Activated naive CD8-positive, alpha-beta T cell treated with anti-CD3 and anti-CD28 coated beads, Interleukin-2, amount 10 ng/mL, durations not matched to agents 7 days and 5 days (primary cell): ENCODE measurements at regions not wholly inside any gene's neighbourhood (a gene's known extent, or its start where the extent isn't known, plus 50 kb on each side); places are given as distances from the start of the nearest gene placed in this dataset.
"Not testable (repeated sequence)": the region's sequence is repeated elsewhere in the genome, so short reads cannot be mapped to it uniquely, and the experiment has no call there.

Experiments used
- ATAC-seq: fragments of 150-1000 bp; cut with Tn5 transposase; one replicate; pipeline ENCODE4 v1.10.0; 2021; ENCODE audit warnings: low read depth, moderate library complexity
- POLR2A ChIA-PET: fragments of 350-600 bp; sonication (Branson Sonifier 250); formaldehyde crosslinking; loops from one replicate; lab custom pipeline; 2021; ENCODE audit warnings: antibody characterized with exemption; lab: Charles Lee
- DNase-seq: peaks from one replicate; pipeline ENCODE4 v3.0.0; 2021
- H3K27ac Mint-ChIP-seq: one replicate; pipeline ENCODE4 v1.8.0; 2022; ENCODE audit warnings: mild to moderate bottlenecking, mixed read lengths
- H3K27me3 Mint-ChIP-seq: one replicate; pipeline ENCODE4 v1.8.0; 2022; ENCODE audit warnings: mild to moderate bottlenecking, moderate library complexity, mixed read lengths
- H3K36me3 Mint-ChIP-seq: one replicate; pipeline ENCODE4 v1.8.0; 2021; ENCODE audit warnings: mild to moderate bottlenecking, mixed read lengths
- H3K4me1 Mint-ChIP-seq: one replicate; pipeline ENCODE4 v1.8.0; 2021; ENCODE audit warnings: mixed read lengths
- H3K4me3 Mint-ChIP-seq: one replicate; pipeline ENCODE4 v1.8.0; 2022; ENCODE audit warnings: mild to moderate bottlenecking, moderate library complexity, mixed read lengths
- H3K9me3 Mint-ChIP-seq: one replicate; pipeline ENCODE4 v1.8.0; 2021; ENCODE audit warnings: mixed read lengths

- H3K27me3 Mint-ChIP-seq = peaks cover 2% of the 10 kb centered on the region
- H3K36me3 Mint-ChIP-seq = no peaks in the 10 kb centered on the region
- no peak overlapping the region for H3K4me3 Mint-ChIP-seq
- H3K27ac Mint-ChIP-seq = no peak overlapping the region
- no peak for DNase-seq
- ATAC-seq = no peak
- POLR2A ChIA-PET = no interaction called here
- no peaks in the 10 kb centered on the region for H3K9me3 Mint-ChIP-seq
- H3K4me1 Mint-ChIP-seq = no peaks in the 10 kb centered on the region
Observed at GRCh38 chr5:5765066-5765850, 342.8 kb downstream of the ICE1 start.

- DNase-seq (no peak), ATAC-seq (no peak)
- H3K27ac Mint-ChIP-seq = no peak overlapping the region
- H3K4me3 Mint-ChIP-seq = no peak overlapping the region
- POLR2A ChIA-PET = no interaction called here
- H3K9me3 Mint-ChIP-seq = no peaks in the 10 kb centered on the region
- H3K27me3 Mint-ChIP-seq = peaks cover 2% of the 10 kb centered on the region
- H3K36me3 Mint-ChIP-seq = no peaks in the 10 kb centered on the region
- no peaks in the 10 kb centered on the region for H3K4me1 Mint-ChIP-seq
Observed at GRCh38 chr5:5764246-5764645, 341.8 kb downstream of the ICE1 start.

- H3K27ac Mint-ChIP-seq = no peak overlapping the region
- no peaks in the 10 kb centered on the region for H3K4me1 Mint-ChIP-seq
- no peaks in the 10 kb centered on the region for H3K36me3 Mint-ChIP-seq
- no peak overlapping the region for H3K4me3 Mint-ChIP-seq
- no peaks in the 10 kb centered on the region for H3K9me3 Mint-ChIP-seq
- DNase-seq = no peak
- H3K27me3 Mint-ChIP-seq = peaks cover 2% of the 10 kb centered on the region
- no peak for ATAC-seq
- POLR2A ChIA-PET = no interaction called here
Observed at GRCh38 chr5:5756762-5757161, 334.3 kb downstream of the ICE1 start.

GRCh38 chr5:5755888-5756287, 333.4 kb downstream of the ICE1 start:
- no peaks in the 10 kb centered on the region for H3K9me3 Mint-ChIP-seq
- no peaks in the 10 kb centered on the region for H3K36me3 Mint-ChIP-seq
- POLR2A ChIA-PET = no interaction called here
- H3K27me3 Mint-ChIP-seq = no peaks in the 10 kb centered on the region
- no peak overlapping the region for H3K27ac Mint-ChIP-seq
- ATAC-seq (no peak), DNase-seq (no peak)
- no peak overlapping the region for H3K4me3 Mint-ChIP-seq
- H3K4me1 Mint-ChIP-seq = peaks cover 3% of the 10 kb centered on the region

GRCh38 chr5:5752844-5753243, 330.4 kb downstream of the ICE1 start:
- ATAC-seq (no peak), DNase-seq (no peak)
- Mint-ChIP-seq H3K27ac (no peak overlapping the region), H3K4me1 (peaks cover 3% of the 10 kb centered on the region), H3K4me3 (no peak overlapping the region), H3K36me3 (no peaks in the 10 kb centered on the region), H3K27me3 (no peaks in the 10 kb centered on the region), H3K9me3 (no peaks in the 10 kb centered on the region)
- POLR2A ChIA-PET = no interaction called here

- peaks cover under 1% of the 10 kb centered on the region for H3K9me3 Mint-ChIP-seq
- no peak for ATAC-seq
Observed at GRCh38 chr5:5751987-5752386, 329.5 kb downstream of the ICE1 start.

GRCh38 chr5:5751498-5751897, 329.0 kb downstream of the ICE1 start:
- POLR2A ChIA-PET = no interaction called here
- no peaks in the 10 kb centered on the region for H3K36me3 Mint-ChIP-seq
- H3K27me3 Mint-ChIP-seq = no peaks in the 10 kb centered on the region
- ATAC-seq (no peak), DNase-seq (no peak)
- H3K9me3 Mint-ChIP-seq = peaks cover 4% of the 10 kb centered on the region
- H3K4me1 Mint-ChIP-seq = peaks cover 3% of the 10 kb centered on the region
- no peak overlapping the region for H3K27ac Mint-ChIP-seq
- H3K4me3 Mint-ChIP-seq = no peak overlapping the region

More at GRCh38 chr5:5751987-5752386, 329.5 kb downstream of the ICE1 start:
- no peak overlapping the region for H3K27ac Mint-ChIP-seq
- H3K27me3 Mint-ChIP-seq = no peaks in the 10 kb centered on the region
- POLR2A ChIA-PET = no interaction called here
- no peak for DNase-seq
- H3K4me3 Mint-ChIP-seq = no peak overlapping the region
- H3K4me1 Mint-ChIP-seq = peaks cover 3% of the 10 kb centered on the region
- H3K36me3 Mint-ChIP-seq = no peaks in the 10 kb centered on the region

- Mint-ChIP-seq H3K4me3 (no peak overlapping the region), H3K27me3 (no peaks in the 10 kb centered on the region), H3K9me3 (peaks cover 10% of the 10 kb centered on the region), H3K4me1 (no peaks in the 10 kb centered on the region), H3K27ac (no peak overlapping the region), H3K36me3 (no peaks in the 10 kb centered on the region)
- POLR2A ChIA-PET = no interaction called here
- ATAC-seq = no peak
- no peak for DNase-seq
Observed at GRCh38 chr5:5741418-5741817, 318.9 kb downstream of the ICE1 start.

- Mint-ChIP-seq H3K27ac (no peak overlapping the region), H3K4me3 (no peak overlapping the region), H3K36me3 (no peaks in the 10 kb centered on the region), H3K4me1 (no peaks in the 10 kb centered on the region), H3K27me3 (no peaks in the 10 kb centered on the region), H3K9me3 (peaks cover 7% of the 10 kb centered on the region)
- DNase-seq (no peak), ATAC-seq (no peak)
- POLR2A ChIA-PET = no interaction called here
Observed at GRCh38 chr5:5739490-5739945, 317.0 kb downstream of the ICE1 start.

GRCh38 chr5:5738797-5739489, 316.5 kb downstream of the ICE1 start:
- POLR2A ChIA-PET = no interaction called here
- ATAC-seq (no peak), DNase-seq (no peak)
- no peaks in the 10 kb centered on the region for H3K4me1 Mint-ChIP-seq
- H3K4me3 Mint-ChIP-seq = no peak overlapping the region
- H3K9me3 Mint-ChIP-seq = peaks cover 6% of the 10 kb centered on the region
- H3K27ac Mint-ChIP-seq = no peak overlapping the region
- H3K36me3 Mint-ChIP-seq = no peaks in the 10 kb centered on the region
- no peaks in the 10 kb centered on the region for H3K27me3 Mint-ChIP-seq

GRCh38 chr5:5736007-5736406, 313.5 kb downstream of the ICE1 start:
- POLR2A ChIA-PET = no interaction called here
- Mint-ChIP-seq H3K27me3 (no peaks in the 10 kb centered on the region), H3K27ac (no peak overlapping the region), H3K9me3 (no peaks in the 10 kb centered on the region), H3K4me3 (no peak overlapping the region), H3K36me3 (no peaks in the 10 kb centered on the region), H3K4me1 (no peaks in the 10 kb centered on the region)
- no peak for ATAC-seq
- no peak for DNase-seq

GRCh38 chr5:5733058-5733457, 310.6 kb downstream of the ICE1 start:
- H3K27me3 Mint-ChIP-seq, H3K36me3 Mint-ChIP-seq, H3K4me3 Mint-ChIP-seq, H3K4me1 Mint-ChIP-seq, H3K9me3 Mint-ChIP-seq, DNase-seq, POLR2A ChIA-PET, ATAC-seq, H3K27ac Mint-ChIP-seq: not testable (repeated sequence)

- Mint-ChIP-seq H3K4me3 (no peak overlapping the region), H3K4me1 (no peaks in the 10 kb centered on the region), H3K9me3 (no peaks in the 10 kb centered on the region), H3K36me3 (no peaks in the 10 kb centered on the region), H3K27me3 (no peaks in the 10 kb centered on the region), H3K27ac (no peak overlapping the region)
- POLR2A ChIA-PET = no interaction called here
- no peak for DNase-seq
- no peak for ATAC-seq
Observed at GRCh38 chr5:5726401-5726800, 303.9 kb downstream of the ICE1 start.

- H3K4me3 Mint-ChIP-seq = no peak overlapping the region
- DNase-seq (no peak), ATAC-seq (no peak)
- H3K36me3 Mint-ChIP-seq = no peaks in the 10 kb centered on the region
- H3K27ac Mint-ChIP-seq = no peak overlapping the region
- H3K27me3 Mint-ChIP-seq = no peaks in the 10 kb centered on the region
- no peaks in the 10 kb centered on the region for H3K4me1 Mint-ChIP-seq
- H3K9me3 Mint-ChIP-seq = no peaks in the 10 kb centered on the region
- POLR2A ChIA-PET = no interaction called here
Observed at GRCh38 chr5:5721881-5722280, 299.4 kb downstream of the ICE1 start.
